ENCODE measurements at regions not wholly inside any gene's neighbourhood (a gene's known extent, or its start where the extent isn't known, plus 50 kb on each side); places are given as distances from the start of the nearest gene placed in this dataset.

DNA sequence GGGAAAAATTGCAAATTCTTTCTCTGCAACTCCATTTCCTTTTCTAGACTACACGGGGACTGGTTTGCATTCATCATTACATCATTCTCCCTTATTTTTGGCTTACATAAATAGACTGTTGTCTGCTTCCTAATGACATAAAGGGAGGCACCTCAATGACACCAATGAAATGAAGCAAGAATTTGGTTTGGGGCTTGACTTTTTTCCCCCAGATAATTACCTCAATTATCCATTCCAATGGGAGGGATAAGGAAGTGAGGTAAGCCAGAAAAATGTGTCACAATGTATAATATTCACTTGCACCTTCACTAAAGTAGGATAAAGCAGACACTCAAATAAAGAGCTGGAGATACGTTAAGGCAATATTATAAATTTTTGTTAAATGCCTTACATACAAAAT, 240.6 kb upstream of the GRIP1 start:
- TF ChIP-seq, protein P1, sequence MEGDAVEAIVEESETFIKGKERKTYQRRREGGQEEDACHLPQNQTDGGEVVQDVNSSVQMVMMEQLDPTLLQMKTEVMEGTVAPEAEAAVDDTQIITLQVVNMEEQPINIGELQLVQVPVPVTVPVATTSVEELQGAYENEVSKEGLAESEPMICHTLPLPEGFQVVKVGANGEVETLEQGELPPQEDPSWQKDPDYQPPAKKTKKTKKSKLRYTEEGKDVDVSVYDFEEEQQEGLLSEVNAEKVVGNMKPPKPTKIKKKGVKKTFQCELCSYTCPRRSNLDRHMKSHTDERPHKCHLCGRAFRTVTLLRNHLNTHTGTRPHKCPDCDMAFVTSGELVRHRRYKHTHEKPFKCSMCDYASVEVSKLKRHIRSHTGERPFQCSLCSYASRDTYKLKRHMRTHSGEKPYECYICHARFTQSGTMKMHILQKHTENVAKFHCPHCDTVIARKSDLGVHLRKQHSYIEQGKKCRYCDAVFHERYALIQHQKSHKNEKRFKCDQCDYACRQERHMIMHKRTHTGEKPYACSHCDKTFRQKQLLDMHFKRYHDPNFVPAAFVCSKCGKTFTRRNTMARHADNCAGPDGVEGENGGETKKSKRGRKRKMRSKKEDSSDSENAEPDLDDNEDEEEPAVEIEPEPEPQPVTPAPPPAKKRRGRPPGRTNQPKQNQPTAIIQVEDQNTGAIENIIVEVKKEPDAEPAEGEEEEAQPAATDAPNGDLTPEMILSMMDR (tag by site-specific recombination; IDR thresholded peaks at IDR 0.05), result no peak
- TF ChIP-seq, protein P2, sequence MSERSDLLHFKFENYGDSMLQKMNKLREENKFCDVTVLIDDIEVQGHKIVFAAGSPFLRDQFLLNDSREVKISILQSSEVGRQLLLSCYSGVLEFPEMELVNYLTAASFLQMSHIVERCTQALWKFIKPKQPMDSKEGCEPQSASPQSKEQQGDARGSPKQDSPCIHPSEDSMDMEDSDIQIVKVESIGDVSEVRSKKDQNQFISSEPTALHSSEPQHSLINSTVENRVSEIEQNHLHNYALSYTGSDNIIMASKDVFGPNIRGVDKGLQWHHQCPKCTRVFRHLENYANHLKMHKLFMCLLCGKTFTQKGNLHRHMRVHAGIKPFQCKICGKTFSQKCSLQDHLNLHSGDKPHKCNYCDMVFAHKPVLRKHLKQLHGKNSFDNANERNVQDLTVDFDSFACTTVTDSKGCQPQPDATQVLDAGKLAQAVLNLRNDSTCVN (tag by site-specific recombination; optimal IDR thresholded peaks at IDR 0.05), result no peak
- no peak for TF ChIP-seq GLI4 (tag by site-specific recombination; IDR thresholded peaks at IDR 0.05)
- TF ChIP-seq ZNF202 (tag by site-specific recombination; IDR thresholded peaks at IDR 0.05; ENCODE audit: borderline replicate concordance), result no peak
